ENCODE measurements at regions not wholly inside any gene's neighbourhood (a gene's known extent, or its start where the extent isn't known, plus 50 kb on each side); places are given as distances from the start of the nearest gene placed in this dataset.

DNA sequence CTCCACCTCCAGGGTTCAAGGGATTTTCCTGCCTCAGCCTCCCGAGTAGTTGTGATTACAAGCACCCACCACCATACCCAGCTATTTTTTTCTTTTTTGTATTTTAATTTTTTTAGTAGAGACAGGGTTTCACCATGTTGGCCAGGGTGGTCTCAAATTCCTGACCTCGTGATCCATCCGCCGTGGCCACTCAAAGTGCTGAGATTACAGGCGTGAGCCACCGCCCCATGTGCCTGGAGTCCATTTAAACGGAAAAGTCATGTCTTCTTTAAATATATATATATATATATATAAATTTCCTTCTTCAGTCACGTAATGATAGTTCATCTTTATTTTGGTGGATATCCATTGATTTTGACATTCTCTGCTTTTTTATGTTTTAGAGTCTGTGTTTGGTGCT lies 264.0 kb upstream of the PITX2 start:
- no peak for TF ChIP-seq EZH2phosphoT487 (IDR thresholded peaks at IDR 0.05; ENCODE audit: low read depth, severe bottlenecking, unreplicated experiment)
- no peak for TF ChIP-seq CTCF (IDR thresholded peaks at IDR 0.05; ENCODE audit: poor library complexity)
- no peak for TF ChIP-seq EZH2 (IDR thresholded peaks at IDR 0.05; ENCODE audit: borderline replicate concordance)
